ENCODE measurements at regions not wholly inside any gene's neighbourhood (a gene's known extent, or its start where the extent isn't known, plus 50 kb on each side); places are given as distances from the start of the nearest gene placed in this dataset.

GRCh38 chr6:94623586-94623985 is 953.7 kb upstream of the MANEA start:
- TF ChIP-seq CTCF (IDR thresholded peaks at IDR 0.05; ENCODE audit: low read length) (no peak), EZH2 (optimal IDR thresholded peaks at IDR 0.05; ENCODE audit: low read depth, low read length) (no peak)

Measured in MM.1S (cell line).